Upper lobe of left lung (tissue), 6 donors: ENCODE measurements at regions not wholly inside any gene's neighbourhood (a gene's known extent, or its start where the extent isn't known, plus 50 kb on each side); places are given as distances from the start of the nearest gene placed in this dataset.

Experiments
- ATAC-seq, 2 donors: fragments of 200-7000 bp; cut with Tn5 transposase; one replicate each; pipeline ENCODE4 v1.9.1; 2022; ENCODE audit warnings: mild to moderate bottlenecking in 2 of 2, moderate library complexity in 2 of 2; ENCODE audit not compliant: low FRiP score in 2 of 2
- DNase-seq, 2 donors: peaks; one replicate each; pipeline ENCODE4 v3.0.0-alpha.2; 2019 to 2020
- H3K27ac ChIP-seq, 4 donors: fragments of 200-600 bp; sonication (generic); one replicate each; pipeline ENCODE4 v1.5.1; 2016 to 2019
- H3K27me3 ChIP-seq, 4 donors: fragments of 200-600 bp; sonication (generic); one replicate each; pipeline ENCODE4 v1.5.1; 2017 to 2019
- H3K36me3 ChIP-seq, 4 donors: fragments of 200-600 bp; sonication (generic); one replicate each; pipeline ENCODE4 v1.5.1; 2016 to 2019
- H3K4me1 ChIP-seq, 4 donors: fragments of 200-600 bp; sonication (generic); one replicate each; pipeline ENCODE4 v1.5.1; 2018 to 2019
- H3K4me3 ChIP-seq, 4 donors: fragments of 200-600 bp; sonication (generic); one replicate each; pipeline ENCODE4 v1.5.1; 2017 to 2019; ENCODE audit warnings: mild to moderate bottlenecking in 2 of 4, moderate library complexity in 1 of 4
- H3K9me3 ChIP-seq, 4 donors: fragments of 200-600 bp; sonication (generic); one replicate each; pipeline ENCODE4 v1.5.1; 2018 to 2019
- EP300 ChIP-seq, 4 donors: sonication (generic); formaldehyde crosslinking; IDR thresholded peaks; one replicate each; pipeline ENCODE4 v1.5.1; 2017; ENCODE audit warnings: antibody characterized with exemption in 4 of 4, control low read depth in 2 of 4
- POLR2A ChIP-seq, 4 donors: fragments of 450-650 bp; IDR thresholded peaks; one replicate each; pipeline ENCODE4 v1.5.1; 2016 to 2017; ENCODE audit warnings: antibody characterized with exemption in 4 of 4, mild to moderate bottlenecking in 2 of 4
- POLR2AphosphoS5 ChIP-seq, 2 donors: sonication (generic); formaldehyde crosslinking; IDR thresholded peaks; one replicate each; pipeline ENCODE4 v1.5.1; 2017; ENCODE audit warnings: antibody characterized with exemption in 2 of 2
- WGBS, 2 donors: methylation state at CpG; one replicate each; pipeline ENCODE4 v1.1.5; 2017 to 2018; 5-methylcytosine and 5-hydroxymethylcytosine counted together
- TF ChIP-seq, protein P1 (sequence below), 6 experiments: fragments of 450-650 bp in 4 of 6; fragments of 200-600 bp in 2 of 6; sonication (generic) in 2 of 6; IDR thresholded peaks; one replicate each; pipeline ENCODE4 v1.5.1; 2016 to 2019; ENCODE audit warnings: antibody characterized with exemption in 6 of 6
- donor health status: DM: no; HTN: no; CAD: no; lungs with moderate emphysema.
- donor health status: DM: no; HTN: yes; CAD: no; lungs with severe emphysema.

- Histone ChIP-seq H3K27ac (no peak overlapping the region), H3K4me1 (no peaks in the 10 kb centered on the region), H3K4me3 (no peak overlapping the region), H3K9me3 (no peaks in the 10 kb centered on the region), H3K27me3 (no peaks in the 10 kb centered on the region), H3K36me3 (no peaks in the 10 kb centered on the region)
- ATAC-seq (no peak), DNase-seq (no peak)
- WGBS, 2 donors: 58 to 77% methylated on average over 4 of the region's 4 CpGs
- TF ChIP-seq EP300 (IDR thresholded peaks at IDR 0.05) (no peak), POLR2AphosphoS5 (IDR thresholded peaks at IDR 0.05) (no peak), POLR2A (IDR thresholded peaks at IDR 0.05) (no peak)
- TF ChIP-seq, protein P1, sequence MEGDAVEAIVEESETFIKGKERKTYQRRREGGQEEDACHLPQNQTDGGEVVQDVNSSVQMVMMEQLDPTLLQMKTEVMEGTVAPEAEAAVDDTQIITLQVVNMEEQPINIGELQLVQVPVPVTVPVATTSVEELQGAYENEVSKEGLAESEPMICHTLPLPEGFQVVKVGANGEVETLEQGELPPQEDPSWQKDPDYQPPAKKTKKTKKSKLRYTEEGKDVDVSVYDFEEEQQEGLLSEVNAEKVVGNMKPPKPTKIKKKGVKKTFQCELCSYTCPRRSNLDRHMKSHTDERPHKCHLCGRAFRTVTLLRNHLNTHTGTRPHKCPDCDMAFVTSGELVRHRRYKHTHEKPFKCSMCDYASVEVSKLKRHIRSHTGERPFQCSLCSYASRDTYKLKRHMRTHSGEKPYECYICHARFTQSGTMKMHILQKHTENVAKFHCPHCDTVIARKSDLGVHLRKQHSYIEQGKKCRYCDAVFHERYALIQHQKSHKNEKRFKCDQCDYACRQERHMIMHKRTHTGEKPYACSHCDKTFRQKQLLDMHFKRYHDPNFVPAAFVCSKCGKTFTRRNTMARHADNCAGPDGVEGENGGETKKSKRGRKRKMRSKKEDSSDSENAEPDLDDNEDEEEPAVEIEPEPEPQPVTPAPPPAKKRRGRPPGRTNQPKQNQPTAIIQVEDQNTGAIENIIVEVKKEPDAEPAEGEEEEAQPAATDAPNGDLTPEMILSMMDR (IDR thresholded peaks at IDR 0.05): no peak
Observed at GRCh38 chr2:186399082-186399644, 86.9 kb upstream of the ZC3H15 start.

- H3K27ac ChIP-seq: no peak overlapping the region
- no peak for TF ChIP-seq EP300 (IDR thresholded peaks at IDR 0.05)
- H3K36me3 ChIP-seq: no peaks in the 10 kb centered on the region
- DNase-seq (no peak), ATAC-seq (no peak)
- no peaks in the 10 kb centered on the region for H3K27me3 ChIP-seq
- H3K4me1 ChIP-seq: no peaks in the 10 kb centered on the region
- H3K4me3 ChIP-seq: no peak overlapping the region
- no peaks in the 10 kb centered on the region for H3K9me3 ChIP-seq
Observed at GRCh38 chr2:186405842-186406241, 80.2 kb upstream of the ZC3H15 start.

DNA sequence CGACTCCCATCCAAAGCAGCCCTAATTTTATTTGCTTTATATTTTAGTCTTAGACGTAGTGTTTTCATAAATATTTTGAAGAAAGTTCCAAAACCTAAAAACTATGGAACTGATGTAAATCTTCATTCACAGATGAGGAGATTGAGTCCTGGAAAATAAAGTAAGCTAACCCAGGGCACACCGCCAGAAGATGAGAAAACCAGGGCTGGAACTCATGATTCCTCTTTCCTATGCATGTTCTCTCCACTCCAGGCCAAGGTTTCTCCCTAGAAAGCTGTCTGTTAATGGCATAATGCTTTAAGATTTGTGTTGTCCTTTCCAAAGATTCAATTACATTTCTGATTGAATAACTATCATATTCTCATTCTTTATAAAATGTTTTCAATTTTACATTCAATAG, 78.4 kb upstream of the ZC3H15 start:
- H3K9me3 ChIP-seq: no peaks in the 10 kb centered on the region
- no peak overlapping the region for H3K27ac ChIP-seq
- no peaks in the 10 kb centered on the region for H3K4me1 ChIP-seq
- 93 to 94% methylated on average over 3 of the region's 3 CpGs for WGBS, 2 donors
- H3K36me3 ChIP-seq: no peaks in the 10 kb centered on the region
- no peak for TF ChIP-seq POLR2AphosphoS5 (IDR thresholded peaks at IDR 0.05)
- no peak for TF ChIP-seq POLR2A (IDR thresholded peaks at IDR 0.05)
- no peak for TF ChIP-seq EP300 (IDR thresholded peaks at IDR 0.05)
- TF ChIP-seq, protein P1 (IDR thresholded peaks at IDR 0.05): no peak
- DNase-seq (no peak), ATAC-seq (no peak)
- no peak overlapping the region for H3K4me3 ChIP-seq
- H3K27me3 ChIP-seq: no peaks in the 10 kb centered on the region

DNA sequence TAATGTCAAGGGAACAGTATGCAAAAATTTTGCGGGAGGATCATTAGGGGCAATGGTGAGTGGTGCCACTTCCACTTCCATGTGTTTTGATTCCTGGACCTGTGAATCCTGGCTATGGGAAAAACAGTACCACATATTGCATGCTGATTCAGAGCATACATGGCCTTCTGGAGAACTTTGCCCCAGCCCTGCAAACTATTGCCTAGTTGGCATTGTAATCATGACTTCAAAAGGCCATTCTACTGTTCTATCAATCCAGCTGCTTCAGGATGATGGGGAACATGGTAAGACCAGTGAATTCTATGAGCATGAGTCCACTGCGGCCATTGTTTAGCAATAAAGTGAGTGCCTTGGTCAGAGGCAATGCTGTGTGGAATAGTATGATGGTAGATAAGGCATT, 75.3 kb upstream of the ZC3H15 start:
- WGBS, 2 donors: 94 to 100% methylated on average over 2 of the region's 2 CpGs
- Histone ChIP-seq H3K4me3 (no peak overlapping the region), H3K4me1 (no peaks in the 10 kb centered on the region), H3K36me3 (no peaks in the 10 kb centered on the region), H3K9me3 (no peaks in the 10 kb centered on the region), H3K27me3 (no peaks in the 10 kb centered on the region), H3K27ac (no peak overlapping the region)
- DNase-seq (no peak), ATAC-seq (no peak)
- TF ChIP-seq POLR2AphosphoS5 (IDR thresholded peaks at IDR 0.05) (no peak), POLR2A (IDR thresholded peaks at IDR 0.05) (no peak), EP300 (IDR thresholded peaks at IDR 0.05) (no peak)
- TF ChIP-seq, protein P1 (IDR thresholded peaks at IDR 0.05): no peak

DNA sequence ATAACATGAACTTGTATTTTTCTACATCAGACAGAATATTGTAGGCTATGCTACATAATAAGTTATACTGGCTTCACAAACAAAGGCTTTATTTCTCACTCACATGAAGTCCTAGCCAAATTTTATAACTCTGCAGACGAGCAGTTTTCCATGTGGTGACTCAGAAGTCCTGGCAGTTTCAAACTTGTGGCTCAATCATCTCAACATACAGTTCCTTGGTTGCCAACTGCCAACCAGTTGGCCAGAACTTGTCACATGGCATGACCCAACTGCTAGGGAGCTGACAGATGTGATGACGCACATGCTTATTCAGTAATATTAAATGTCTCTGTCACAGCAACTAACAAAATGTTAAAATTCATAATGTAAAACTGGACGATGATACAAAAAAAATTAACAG, 63.8 kb upstream of the ZC3H15 start:
- peak in 1 of 2 donors; percentile 85 for ATAC-seq
- WGBS, 2 donors: 68 to 77% methylated on average over 3 of the region's 3 CpGs
- no peaks in the 10 kb centered on the region for H3K36me3 ChIP-seq
- H3K27ac ChIP-seq: no peak overlapping the region
- H3K9me3 ChIP-seq: no peaks in the 10 kb centered on the region
- H3K27me3 ChIP-seq: no peaks in the 10 kb centered on the region
- peaks cover 0 to 7% (median 3%) of the 10 kb centered on the region in 4 donors for H3K4me1 ChIP-seq
- TF ChIP-seq POLR2AphosphoS5 (IDR thresholded peaks at IDR 0.05) (no peak), EP300 (IDR thresholded peaks at IDR 0.05) (no peak), POLR2A (IDR thresholded peaks at IDR 0.05) (no peak)
- TF ChIP-seq, protein P1 (IDR thresholded peaks at IDR 0.05): no peak
- DNase-seq: no peak
- no peak overlapping the region for H3K4me3 ChIP-seq
